DOHH2 (cell line): ENCODE measurements at regions not wholly inside any gene's neighbourhood (a gene's known extent, or its start where the extent isn't known, plus 50 kb on each side); places are given as distances from the start of the nearest gene placed in this dataset.

Source experiments
- H3F3A ChIP-seq: fragments of 200-600 bp; sonication (generic), shearing (Covaris generic); 2 replicates; pipeline ENCODE4 v1.6.0; 2016; ENCODE audit warnings: antibody characterized with exemption, mild to moderate bottlenecking; ENCODE audit not compliant: control insufficient read depth, insufficient read depth
- H3K27ac ChIP-seq: fragments of 200-600 bp; sonication (generic); 2 replicates; pipeline ENCODE4 v1.5.1; 2014; ENCODE audit warnings: low read depth, mild to moderate bottlenecking, low read length, moderate library complexity
- H3K27me3 ChIP-seq: fragments of 200-600 bp; sonication (generic); 2 replicates; pipeline ENCODE4 v1.6.1; 2014; ENCODE audit warnings: mild to moderate bottlenecking, low read length, mixed read lengths; ENCODE audit not compliant: control insufficient read depth
- H3K36me3 ChIP-seq: fragments of 200-600 bp; sonication (generic); 2 replicates; pipeline ENCODE4 v1.6.1; 2014; ENCODE audit warnings: mild to moderate bottlenecking, low read length, moderate library complexity, mixed read lengths; ENCODE audit not compliant: control insufficient read depth
- H3K4me1 ChIP-seq: fragments of 200-600 bp; sonication (generic); 2 replicates; pipeline ENCODE4 v1.6.1; 2014; ENCODE audit warnings: mild to moderate bottlenecking, low read length, mixed read lengths; ENCODE audit not compliant: control insufficient read depth
- H3K4me2 ChIP-seq: fragments of 200-600 bp; sonication (generic); 2 replicates; pipeline ENCODE4 v1.6.0; 2014; ENCODE audit warnings: mild to moderate bottlenecking, low read length, moderate library complexity
- H3K4me3 ChIP-seq: fragments of 200-600 bp; sonication (generic); 2 replicates; pipeline ENCODE4 v1.5.1; 2014; ENCODE audit warnings: mild to moderate bottlenecking, low read length, mixed read lengths
- H3K79me2 ChIP-seq: fragments of 200-600 bp; sonication (generic); 2 replicates; pipeline ENCODE4 v1.6.1; 2014; ENCODE audit warnings: mild to moderate bottlenecking, low read length, mixed read lengths; ENCODE audit not compliant: control insufficient read depth
- H3K9me2 ChIP-seq: fragments of 200-600 bp; sonication (generic); replicated peaks from 2 replicates; pipeline ENCODE4 v1.6.1; 2014; ENCODE audit warnings: mild to moderate bottlenecking, low read length, mixed read lengths; ENCODE audit not compliant: control insufficient read depth
- H3K9me3 ChIP-seq: fragments of 200-600 bp; sonication (generic); 2 replicates; pipeline ENCODE4 v1.6.1; 2014; ENCODE audit warnings: antibody characterized with exemption, low read length, mixed read lengths; ENCODE audit not compliant: control insufficient read depth, insufficient read depth
- H4K20me1 ChIP-seq: fragments of 200-600 bp; sonication (generic); 2 replicates; pipeline ENCODE4 v1.6.0; 2014; ENCODE audit warnings: low read depth, mild to moderate bottlenecking, antibody characterized with exemption, low read length, moderate library complexity; ENCODE audit not compliant: control insufficient read depth, insufficient read depth
- CTCF ChIP-seq: fragments of 200-600 bp; sonication (generic); IDR thresholded peaks from one replicate; pipeline ENCODE4 v1.5.1; 2014; ENCODE audit warnings: antibody characterized with exemption, mild to moderate bottlenecking, low read depth, low read length; ENCODE audit not compliant: poor library complexity, severe bottlenecking
- EZH2phosphoT487 ChIP-seq: fragments of 200-600 bp; sonication (generic); IDR thresholded peaks from 2 replicates; pipeline ENCODE4 v1.6.1; 2017; ENCODE audit warnings: borderline replicate concordance, mild to moderate bottlenecking, antibody characterized with exemption, low read length, moderate library complexity, mixed read lengths

DNA sequence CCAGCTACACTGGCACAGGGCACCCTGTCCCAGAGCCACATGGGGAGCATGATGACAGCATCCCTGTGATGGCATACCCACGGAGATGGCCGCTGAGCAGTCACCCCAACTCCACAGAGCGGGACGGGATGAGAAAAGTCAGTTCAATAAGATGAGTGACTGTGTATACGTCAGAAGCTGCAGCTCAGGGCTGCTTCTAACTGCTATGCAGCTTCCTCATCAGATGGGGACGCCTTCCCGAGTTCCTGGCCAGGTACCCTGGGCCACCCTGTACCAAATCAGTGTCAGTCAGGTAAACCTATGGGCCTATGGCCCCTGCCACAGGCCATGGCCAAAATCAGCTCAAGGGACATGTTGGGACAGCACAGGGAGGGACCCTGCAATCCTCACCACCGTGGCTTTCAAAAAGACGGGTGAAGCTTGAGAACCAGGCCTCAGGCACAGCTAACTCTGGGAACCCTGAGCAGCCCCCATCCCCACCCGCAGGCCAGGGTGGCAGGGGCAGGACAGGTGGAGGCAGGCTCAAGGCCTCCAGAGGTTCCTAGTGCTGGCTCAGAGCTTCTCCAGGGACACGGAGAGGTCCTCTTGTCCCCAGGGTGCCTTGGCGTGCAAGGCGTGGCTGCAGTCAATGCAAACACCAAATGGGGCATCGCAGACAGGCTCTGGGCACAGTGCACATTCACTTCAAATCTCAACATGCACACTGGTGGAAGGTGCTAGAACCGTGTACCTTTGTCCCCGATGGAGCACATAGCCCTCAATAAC is 122.4 kb downstream of the TUBA3C start:
- Histone ChIP-seq H3K36me3 (no peaks in the 10 kb centered on the region), H3K4me2 (no peak overlapping the region), H3K9me2 (no peaks in the 10 kb centered on the region), H3K27ac (no peak overlapping the region), H3K4me1 (no peaks in the 10 kb centered on the region), H3K9me3 (peaks cover 69% of the 10 kb centered on the region), H3F3A (no peaks in the 10 kb centered on the region), H4K20me1 (no peaks in the 10 kb centered on the region), H3K4me3 (no peak overlapping the region), H3K79me2 (no peaks in the 10 kb centered on the region), H3K27me3 (no peaks in the 10 kb centered on the region)
- no peak for TF ChIP-seq CTCF

DNA sequence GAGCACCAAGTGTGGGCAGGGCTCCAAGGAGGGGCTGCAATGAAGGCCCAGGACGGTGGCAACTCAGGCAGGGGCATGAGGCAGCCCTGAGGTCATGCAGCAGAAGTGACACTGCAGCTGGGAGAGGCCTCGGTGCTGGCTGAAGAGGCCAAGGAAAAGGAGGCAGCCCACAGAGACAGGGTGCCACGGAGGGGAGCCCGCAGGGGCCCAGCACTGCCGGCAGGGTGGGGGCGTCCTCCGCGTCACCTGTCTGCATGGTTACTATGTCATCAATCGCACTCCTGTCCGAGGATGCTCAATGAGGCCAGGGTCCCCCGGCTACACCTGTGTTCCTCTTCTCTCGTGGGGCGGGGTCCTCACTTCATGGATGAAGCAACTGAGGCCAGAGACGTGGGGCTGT is 123.1 kb downstream of the TUBA3C start:
- H3F3A ChIP-seq, result no peaks in the 10 kb centered on the region
- H3K27me3 ChIP-seq, result no peaks in the 10 kb centered on the region
- H3K9me3 ChIP-seq, result peaks cover 73% of the 10 kb centered on the region
- H3K4me1 ChIP-seq, result no peaks in the 10 kb centered on the region
- no peak overlapping the region for H3K4me2 ChIP-seq
- no peak overlapping the region for H3K4me3 ChIP-seq
- H3K9me2 ChIP-seq, result no peaks in the 10 kb centered on the region
- H3K27ac ChIP-seq, result no peak overlapping the region
- no peaks in the 10 kb centered on the region for H3K36me3 ChIP-seq
- no peak for TF ChIP-seq CTCF
- no peak for TF ChIP-seq EZH2phosphoT487
- H3K79me2 ChIP-seq, result no peaks in the 10 kb centered on the region
- H4K20me1 ChIP-seq, result no peaks in the 10 kb centered on the region

GRCh38 chr13:19057588-19058340 is 123.9 kb downstream of the TUBA3C start:
- H3K9me3 ChIP-seq, result peaks cover 72% of the 10 kb centered on the region
- no peaks in the 10 kb centered on the region for H3K9me2 ChIP-seq
- no peaks in the 10 kb centered on the region for H3K79me2 ChIP-seq
- no peaks in the 10 kb centered on the region for H3F3A ChIP-seq
- TF ChIP-seq CTCF (no peak), EZH2phosphoT487 (no peak)
- H3K27ac ChIP-seq, result no peak overlapping the region
- H3K36me3 ChIP-seq, result no peaks in the 10 kb centered on the region
- no peak overlapping the region for H3K4me3 ChIP-seq
- no peaks in the 10 kb centered on the region for H4K20me1 ChIP-seq
- no peaks in the 10 kb centered on the region for H3K27me3 ChIP-seq
- no peak overlapping the region for H3K4me2 ChIP-seq
- H3K4me1 ChIP-seq, result no peaks in the 10 kb centered on the region
